GM18951 (cell line): ENCODE measurements at regions not wholly inside any gene's neighbourhood (a gene's known extent, or its start where the extent isn't known, plus 50 kb on each side); places are given as distances from the start of the nearest gene placed in this dataset.
"Not testable (repeated sequence)": the region's sequence is repeated elsewhere in the genome, so short reads cannot be mapped to it uniquely, and the experiment has no call there.

Experiments used
- POLR2A ChIP-seq: IDR thresholded peaks from 4 replicates; pipeline ENCODE4 v1.6.1; 2011; ENCODE audit warnings: mild to moderate bottlenecking; ENCODE audit not compliant: insufficient read length, insufficient read depth; ENCODE audit errors: extremely low read depth
- in situ Hi-C: fragments of 300-500 bp; cut with MboI; formaldehyde crosslinking; loops from one replicate; pipeline ENCODE4 v1.12.0; 2022; ENCODE audit warnings: low sequenced_read_pairs, mixed read lengths, inconsistent platforms; ENCODE audit not compliant: unreplicated experiment

DNA sequence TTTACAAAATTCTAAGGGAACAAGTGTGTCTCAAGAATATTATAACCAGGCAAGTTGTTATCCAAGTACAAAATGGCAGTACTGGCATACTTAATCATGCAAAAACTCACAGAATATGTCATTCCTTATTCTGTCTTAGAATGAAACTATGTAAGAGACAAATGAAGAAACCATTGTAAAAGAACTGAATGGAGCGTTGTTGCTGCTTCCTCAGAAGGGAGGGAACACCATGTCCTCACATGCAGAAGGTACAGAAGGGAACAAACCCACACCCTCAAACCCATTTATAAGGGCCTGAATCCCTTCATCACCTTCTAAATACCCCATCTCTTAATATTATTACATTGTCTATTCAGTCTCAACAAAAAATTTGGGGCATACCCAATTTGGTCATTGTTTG is 960.0 kb downstream of the LTN1 start:
- in situ Hi-C loops, result not testable (repeated sequence)

DNA sequence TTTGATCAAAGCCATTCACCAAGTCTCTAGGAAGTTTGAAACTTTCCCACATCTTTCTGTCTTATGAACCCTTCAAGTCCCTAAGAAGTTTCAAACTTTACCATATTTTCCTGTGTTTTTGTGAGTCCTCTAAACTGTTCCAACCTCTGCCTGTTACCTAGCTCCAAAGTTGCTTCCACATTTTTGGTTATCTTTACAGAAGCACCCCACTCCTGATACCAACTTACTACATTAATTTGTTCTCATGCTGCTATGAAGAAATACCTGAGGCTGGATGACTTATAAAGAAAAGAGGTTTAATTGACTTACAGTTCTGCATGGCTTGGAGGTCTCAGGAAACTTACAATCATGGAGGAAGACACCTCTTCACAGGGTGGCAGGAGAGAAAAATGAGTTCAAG is 961.6 kb downstream of the LTN1 start:
- in situ Hi-C loops, result not testable (repeated sequence)

DNA sequence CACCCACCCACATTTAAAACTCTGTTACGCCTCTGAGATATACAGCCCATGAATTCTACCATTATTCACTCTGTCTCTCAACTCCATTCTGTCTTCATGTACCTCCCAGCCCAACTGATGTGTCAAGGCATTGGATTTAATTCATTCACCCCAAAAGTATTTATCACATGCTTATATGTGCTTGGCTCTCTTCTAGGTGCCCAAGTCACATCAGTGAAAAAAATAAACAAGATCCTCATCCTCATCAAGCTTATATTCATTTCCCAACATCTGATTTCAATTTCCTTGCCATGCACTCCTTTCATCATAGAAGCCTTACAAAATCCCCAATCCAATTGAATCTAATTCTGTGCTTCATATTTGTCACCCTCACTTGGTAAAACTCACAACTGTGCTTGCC is 967.6 kb downstream of the LTN1 start:
- TF ChIP-seq POLR2A, result no peak
- in situ Hi-C loops, result no loop called here

DNA sequence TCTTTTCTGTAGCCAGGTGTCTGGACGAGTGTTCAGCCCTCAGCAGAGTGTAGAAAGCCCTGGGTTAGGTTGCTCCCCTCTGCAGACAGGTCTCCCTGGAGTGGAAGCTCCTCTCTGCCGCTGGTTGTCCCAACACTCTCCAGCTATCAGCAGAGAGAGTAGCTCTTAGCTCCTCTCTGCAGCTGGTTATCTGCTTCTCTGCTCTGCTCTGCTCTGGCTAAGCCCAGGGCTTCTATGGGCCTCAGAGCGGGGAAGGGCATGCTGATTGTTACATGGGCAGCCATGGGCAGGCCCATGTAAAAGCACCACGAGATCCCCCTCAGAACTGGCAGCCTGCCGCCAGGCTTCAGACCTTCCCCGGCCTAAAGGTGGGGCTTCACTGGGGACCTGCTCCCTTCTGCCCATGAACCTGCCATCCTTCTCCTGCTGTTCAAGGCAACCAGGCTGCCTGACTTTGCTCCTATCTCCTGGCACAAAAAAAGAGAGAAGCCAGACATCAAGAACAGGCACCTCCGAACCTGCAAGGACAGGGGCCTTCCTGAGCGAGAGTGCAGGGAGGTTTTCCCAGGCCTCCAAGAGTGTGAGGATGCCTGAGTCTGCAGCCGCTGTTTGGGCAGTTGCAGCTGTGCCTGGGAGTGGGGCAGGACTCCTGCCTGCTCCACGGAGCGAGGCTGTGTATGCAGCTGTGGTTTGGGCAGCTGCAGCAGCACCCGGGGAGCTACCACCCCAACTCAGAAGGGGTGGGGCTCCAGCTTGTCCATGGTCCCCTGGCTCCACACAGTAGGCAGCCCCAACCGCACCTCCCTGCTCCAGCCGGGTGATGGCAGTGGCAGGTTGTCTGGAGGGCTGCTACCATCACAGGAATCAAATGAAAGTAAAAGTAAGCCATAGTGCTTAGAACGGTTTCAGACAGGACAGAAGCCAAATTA is 973.7 kb downstream of the LTN1 start:
- in situ Hi-C loops, result no loop called here
- no peak for TF ChIP-seq POLR2A

DNA sequence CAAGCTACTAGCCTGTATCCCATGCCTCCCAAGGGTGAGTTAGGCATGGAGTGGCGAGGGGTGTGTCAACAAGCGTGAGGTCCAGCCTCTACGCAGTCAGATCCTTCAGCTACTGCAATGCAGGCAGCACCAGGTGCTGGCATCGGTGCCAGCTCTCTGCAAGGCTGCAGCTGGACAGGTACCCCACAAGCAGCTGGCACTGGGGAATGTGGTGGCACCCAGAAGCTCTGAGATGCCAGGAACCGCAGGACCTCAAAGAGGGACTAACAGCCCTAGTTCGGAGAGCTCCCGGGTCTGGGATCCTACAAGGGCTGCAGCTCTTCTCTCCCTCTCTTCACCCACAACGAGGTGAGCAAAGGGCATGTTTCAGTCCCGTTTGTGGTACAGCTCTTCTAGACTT is 974.5 kb downstream of the LTN1 start:
- in situ Hi-C loops, result no loop called here
- no peak for TF ChIP-seq POLR2A

DNA sequence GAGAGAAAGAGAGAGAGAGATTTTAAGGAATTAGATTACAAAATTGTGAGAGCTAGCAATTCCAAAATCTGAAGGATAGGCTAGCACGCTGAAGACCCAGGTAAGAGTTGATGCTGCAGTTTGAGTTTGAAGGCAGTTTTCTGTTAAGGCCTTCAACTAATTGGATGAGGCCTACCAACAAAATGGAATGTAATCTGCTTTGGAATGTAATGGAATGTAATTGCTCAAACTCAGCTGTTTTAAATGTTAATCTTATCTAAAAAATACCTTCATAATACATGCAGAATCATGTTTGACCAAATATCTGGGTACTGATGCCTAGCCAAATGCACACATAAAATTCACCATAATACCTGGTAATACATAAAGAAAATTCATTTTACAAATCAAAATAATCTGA is 976.1 kb downstream of the LTN1 start:
- no peak for TF ChIP-seq POLR2A
- in situ Hi-C loops, result no loop called here

DNA sequence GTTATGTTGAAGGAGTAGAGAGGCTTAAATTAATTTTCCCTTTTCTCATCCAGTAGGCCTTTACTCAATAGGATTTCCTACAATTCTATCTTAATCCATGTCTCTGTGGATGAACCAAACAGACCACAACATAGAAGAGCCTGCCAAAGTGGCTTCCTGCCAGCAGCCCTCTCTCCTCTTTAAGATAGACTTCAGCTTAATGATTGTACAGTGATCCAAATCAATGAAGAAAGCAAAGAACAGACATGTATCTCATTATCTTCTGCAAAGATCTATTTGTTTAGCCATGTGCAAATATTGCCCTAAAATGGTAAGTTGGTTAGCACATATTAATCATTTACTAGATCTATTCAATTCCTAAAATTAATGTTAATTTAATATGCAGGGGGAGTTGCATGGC is 979.6 kb downstream of the LTN1 start:
- in situ Hi-C loops, result not testable (repeated sequence)

DNA sequence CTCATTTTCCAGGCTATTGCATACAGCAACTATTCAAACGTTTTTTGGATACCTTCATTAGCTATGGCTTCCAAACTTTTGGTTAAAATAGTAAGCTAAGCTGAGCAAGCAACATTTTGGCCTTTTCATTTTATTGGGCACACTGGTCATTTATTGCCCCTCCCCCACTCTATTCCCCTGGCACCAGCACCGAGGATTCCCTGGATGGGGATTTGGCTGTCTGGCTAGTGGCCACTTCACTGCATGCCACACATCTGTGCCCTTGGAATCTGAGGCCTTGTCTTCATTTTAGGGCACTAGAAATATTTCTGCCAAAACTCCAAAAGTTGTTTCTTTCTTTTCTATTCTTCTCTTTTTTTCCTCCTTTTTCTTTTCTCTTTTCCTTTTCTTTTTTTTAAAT is 980.7 kb downstream of the LTN1 start:
- in situ Hi-C loops, result not testable (repeated sequence)

DNA sequence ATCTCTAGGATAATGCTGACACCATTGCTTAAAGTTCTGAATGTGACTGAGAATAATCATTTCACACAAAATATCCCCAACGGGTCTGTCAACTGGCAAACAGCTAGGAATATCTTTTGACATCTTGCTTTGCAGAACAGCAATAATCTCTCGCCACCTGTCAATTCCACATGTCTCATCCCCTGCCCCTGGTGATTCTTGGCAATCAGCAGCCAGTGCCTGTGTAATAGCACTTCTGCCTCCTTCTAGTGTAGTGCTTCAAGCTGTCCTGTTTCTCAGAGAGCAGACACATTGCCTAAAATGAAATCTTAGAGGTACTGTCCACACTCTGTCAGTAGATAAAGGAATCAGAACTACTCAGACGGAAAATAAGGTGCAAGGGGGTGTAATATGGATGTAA is 984.4 kb downstream of the LTN1 start:
- in situ Hi-C loops, result not testable (repeated sequence)

DNA sequence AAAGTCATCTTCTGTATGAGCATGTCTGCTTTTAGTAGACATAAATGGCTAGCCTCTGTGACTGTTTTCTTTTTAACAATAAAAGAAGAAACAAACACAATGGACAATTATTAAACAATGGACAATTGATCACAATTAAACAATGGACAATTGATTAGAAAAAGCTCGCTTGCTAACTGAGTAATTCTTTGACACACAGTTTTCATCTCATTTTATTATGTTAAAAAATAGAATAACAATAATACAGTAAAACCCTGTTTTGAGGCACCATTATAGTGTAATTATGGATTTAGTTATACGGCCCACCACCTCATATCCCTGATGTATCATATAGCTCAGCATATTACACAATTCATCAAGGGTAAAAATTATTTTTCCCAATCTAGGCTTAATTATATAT is 989.0 kb downstream of the LTN1 start:
- in situ Hi-C loops, result not testable (repeated sequence)

DNA sequence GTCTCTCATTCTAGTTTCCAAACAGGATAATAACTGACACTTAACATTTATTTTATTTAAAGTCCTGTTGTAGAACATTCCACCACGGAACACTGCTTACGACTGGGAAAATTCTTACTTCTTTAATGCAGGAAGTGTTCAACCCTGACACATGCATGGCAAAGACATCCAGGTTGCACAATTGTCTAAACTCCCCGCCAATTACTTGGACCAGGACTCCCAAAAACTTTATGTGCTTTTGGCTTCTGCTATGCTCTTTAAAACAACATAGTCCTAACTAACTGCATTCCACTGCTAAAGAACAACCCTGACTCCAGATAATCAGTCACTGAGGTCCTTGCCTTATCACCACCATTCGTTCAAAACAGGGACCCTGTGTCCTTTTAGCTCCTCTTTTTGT is 995.8 kb downstream of the LTN1 start:
- in situ Hi-C loops, result not testable (repeated sequence)

DNA sequence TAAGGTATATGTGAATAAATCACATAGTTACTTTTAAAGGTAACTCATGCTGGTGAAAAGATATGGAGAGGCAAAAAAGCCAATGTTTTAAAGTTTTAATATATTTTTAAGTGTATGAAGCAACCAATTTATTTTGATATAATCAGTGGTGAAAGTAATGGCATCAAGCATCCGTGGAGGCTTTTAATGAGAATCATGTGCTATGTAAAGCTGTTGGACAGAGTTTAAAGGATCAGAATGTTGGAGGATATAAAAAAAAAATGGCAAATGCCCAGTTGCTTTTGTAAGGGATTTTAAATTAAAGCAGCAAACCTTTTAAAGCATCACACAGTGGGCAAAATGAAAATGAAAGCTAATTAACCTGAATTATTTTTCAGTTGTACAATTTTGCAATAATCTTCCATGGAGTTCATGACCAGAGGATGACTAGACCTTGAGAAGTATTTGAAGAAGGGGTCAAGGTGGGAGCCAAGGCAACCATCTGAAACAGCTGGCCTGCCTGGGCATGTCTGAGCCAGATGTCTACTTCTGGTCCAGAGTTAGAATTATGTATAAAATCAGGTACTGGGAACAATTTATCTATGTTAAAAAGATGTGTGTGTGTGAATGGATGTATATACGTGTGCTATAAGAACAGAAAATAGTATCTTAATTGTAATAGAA is 1007.9 kb downstream of the LTN1 start:
- in situ Hi-C loops, result not testable (repeated sequence)

DNA sequence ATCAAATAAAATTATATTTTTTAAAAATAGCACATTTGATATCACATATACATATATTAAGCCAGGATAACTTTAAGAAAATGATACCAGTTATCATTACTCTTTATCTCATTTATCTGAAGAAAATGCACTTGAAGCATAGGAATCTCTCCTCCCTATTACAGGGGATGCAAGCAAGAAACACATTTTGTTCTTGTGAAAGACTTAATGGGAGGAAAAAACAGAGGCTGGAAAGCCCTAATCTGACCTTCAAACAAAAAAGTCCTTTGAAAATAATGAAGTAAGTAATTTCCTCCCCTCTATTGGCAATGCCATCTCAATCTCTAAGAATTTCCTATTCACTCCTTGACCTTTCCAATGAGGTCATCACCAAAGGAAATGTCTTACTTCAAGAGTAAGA is 1012.6 kb upstream of the ADAMTS5 start:
- in situ Hi-C loops, result not testable (repeated sequence)

DNA sequence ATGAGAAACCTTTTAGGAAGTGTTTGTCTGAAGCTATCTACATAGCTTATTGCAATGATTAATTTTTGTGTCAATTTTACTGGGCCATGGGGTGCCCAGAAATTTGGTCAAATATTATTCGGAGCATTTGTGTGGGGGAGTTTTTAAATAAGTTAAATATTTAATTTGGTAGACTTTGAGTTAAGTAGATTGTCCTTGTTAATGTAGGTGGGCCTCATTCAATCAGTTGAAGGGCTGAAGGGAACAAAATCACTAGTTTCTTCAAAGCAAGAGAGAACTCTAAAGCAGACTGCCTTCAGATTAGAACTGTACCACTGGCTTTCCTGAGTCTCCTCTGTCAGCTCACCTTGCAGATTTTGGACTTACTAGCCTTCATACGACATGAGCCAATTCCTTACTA is 1008.6 kb upstream of the ADAMTS5 start:
- TF ChIP-seq POLR2A, result no peak
- in situ Hi-C loops, result no loop called here

DNA sequence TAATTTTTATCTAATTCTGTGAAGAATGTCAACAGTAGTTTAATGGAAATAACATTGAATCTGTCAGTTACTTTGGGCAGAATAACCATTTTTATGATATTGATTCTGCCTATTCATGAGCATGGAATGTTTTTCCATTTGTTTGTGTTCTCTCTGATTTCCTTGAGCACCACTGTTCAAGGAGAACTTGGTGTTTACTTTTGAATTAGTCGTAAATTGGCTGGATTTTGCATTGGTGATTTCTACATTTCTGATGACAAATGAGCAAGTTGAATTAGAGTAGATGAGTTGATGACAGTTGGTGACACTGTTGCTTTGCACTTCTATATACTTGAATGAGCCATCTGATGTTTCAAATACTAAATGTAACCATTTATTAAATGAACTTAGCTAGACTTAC is 1007.3 kb upstream of the ADAMTS5 start:
- in situ Hi-C loops, result not testable (repeated sequence)

DNA sequence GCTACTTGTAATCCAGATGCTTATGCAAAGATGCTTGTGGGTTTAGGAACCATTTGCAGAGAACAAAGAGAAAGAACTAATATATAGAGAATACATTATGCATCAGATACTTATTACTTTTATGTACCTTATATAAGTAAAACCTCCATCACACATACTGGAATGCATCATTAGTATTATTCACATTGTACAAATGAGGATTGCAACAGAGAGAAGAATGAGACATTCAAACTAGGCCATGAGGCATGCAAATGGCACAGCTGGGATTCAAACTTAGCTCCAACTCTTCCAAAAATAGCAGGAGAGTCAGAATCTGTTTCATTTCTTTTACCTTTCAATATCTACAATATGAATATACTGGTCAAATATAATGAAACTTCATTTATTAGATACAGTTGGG is 1001.4 kb upstream of the ADAMTS5 start:
- in situ Hi-C loops, result not testable (repeated sequence)
